K562 (cell line): ENCODE measurements at regions not wholly inside any gene's neighbourhood (a gene's known extent, or its start where the extent isn't known, plus 50 kb on each side); places are given as distances from the start of the nearest gene placed in this dataset.

Experiments used
- ATAC-seq: fragments of 200-7000 bp; cut with Tn5 transposase; 3 replicates; pipeline ENCODE4 v1.9.1; 2020; ENCODE audit warnings: moderate library complexity
- BruUV-seq: library from RNA; stranded (reverse); fragments of 400-500 nt; replicated peaks from 2 replicates; lab custom pipeline; 2021; lab: Mats Ljungman, UMichigan
- CTCF ChIA-PET: fragments of 300-600 bp; formaldehyde crosslinking; extraction: SDS; loops from one replicate; lab custom pipeline; 2021; ENCODE audit warnings: low intra/inter-chr PET ratio; lab: Yijun Ruan, JAX
- POLR2A ChIA-PET: fragments of 300-600, 350-650 bp; sonication (Branson Sonifier 250); formaldehyde crosslinking; extraction: SDS; loops from one replicate; lab custom pipeline; 2021; ENCODE audit warnings: antibody characterized with exemption, inconsistent platforms; lab: Yijun Ruan, JAX
- DNase-seq, 4 experiments: peaks; one replicate each; pipeline versions ENCODE4 v3.0.0 to v3.0.0-alpha.2; 2011 to 2018; ENCODE audit warnings: low spot score in 3 of 4, mixed read lengths in 3 of 4; ENCODE audit errors: extremely low read depth in 1 of 4
- FAIRE-seq: peaks from 2 replicates; lab custom pipeline; 2011; peaks lifted over from hg19 to GRCh38; lab: Jason Lieb, UNC
- H2AFZ ChIP-seq: 2 replicates; pipeline ENCODE4 v1.6.0; 2011; ENCODE audit warnings: low read depth, low read length, control low read depth, inconsistent platforms
- H3K27ac ChIP-seq: fragments of 200-600 bp; 3 replicates; pipeline ENCODE4 v1.8.0; 2011; ENCODE audit warnings: low read depth, mild to moderate bottlenecking, control low read depth, inconsistent platforms, low read length, moderate library complexity, mixed read lengths; ENCODE audit errors: extremely low read depth
- H3K27me3 ChIP-seq, 2 experiments: fragments of 300-600 bp in 1 of 2; 2 replicates in 1 of 2; 3 replicates in 1 of 2; pipeline versions ENCODE4 v1.6.0 to v1.8.0; 2011; ENCODE audit warnings: inconsistent platforms in 2 of 2, low read length in 2 of 2, mild to moderate bottlenecking in 1 of 2, mixed read lengths in 1 of 2, moderate library complexity in 1 of 2; ENCODE audit not compliant: control insufficient read depth in 2 of 2, insufficient read depth in 2 of 2
- H3K36me3 ChIP-seq: fragments of 300-600 bp; 3 replicates; pipeline ENCODE4 v1.8.0; 2011; ENCODE audit warnings: mild to moderate bottlenecking, low read length, inconsistent platforms; ENCODE audit not compliant: control insufficient read depth, insufficient read depth
- H3K4me1 ChIP-seq, 2 experiments: fragments of 200-600 bp in 1 of 2; replicated peaks in 1 of 2; 2 replicates in 1 of 2; 3 replicates in 1 of 2; pipeline versions ENCODE4 v1.5.1 to v1.8.0; 2011; ENCODE audit warnings: inconsistent platforms in 2 of 2, low read length in 2 of 2, mild to moderate bottlenecking in 1 of 2, mixed read lengths in 1 of 2, moderate library complexity in 1 of 2; ENCODE audit not compliant: control insufficient read depth in 2 of 2, insufficient read depth in 2 of 2
- H3K4me2 ChIP-seq: 2 replicates; pipeline ENCODE4 v1.6.1; 2011; ENCODE audit warnings: low read length, control low read depth, inconsistent platforms, mixed read lengths; ENCODE audit not compliant: insufficient read depth
- H3K4me3 ChIP-seq: fragments of 200-600 bp; sonication (generic), shearing (Covaris generic); 2 replicates; pipeline ENCODE4 v1.5.1; 2016; ENCODE audit warnings: control low read depth, inconsistent platforms
- H3K79me2 ChIP-seq: fragments of 200-600 bp; 3 replicates; pipeline ENCODE4 v1.8.0; 2011; ENCODE audit warnings: low read length, inconsistent platforms; ENCODE audit not compliant: control insufficient read depth, insufficient read depth
- H3K9ac ChIP-seq, 2 experiments: 2 replicates each; pipeline versions ENCODE4 v1.6.0 to v1.6.1; 2011; ENCODE audit warnings: low read depth in 2 of 2, low read length in 2 of 2, control low read depth in 1 of 2, inconsistent platforms in 1 of 2, mild to moderate bottlenecking in 1 of 2, mixed read lengths in 1 of 2; ENCODE audit not compliant: insufficient read depth in 1 of 2
- H3K9me1 ChIP-seq: one replicate; pipeline ENCODE4 v1.6.0; 2011; ENCODE audit warnings: inconsistent platforms, mild to moderate bottlenecking, low read length, moderate library complexity; ENCODE audit not compliant: control insufficient read depth, insufficient read depth
- H3K9me3 ChIP-seq: replicated peaks from 2 replicates; pipeline ENCODE4 v1.5.1; 2011; ENCODE audit warnings: low read depth, low read length, inconsistent platforms; ENCODE audit not compliant: control insufficient read depth, insufficient read depth
- H4K20me1 ChIP-seq: replicated peaks from 2 replicates; pipeline ENCODE4 v1.6.1; 2011; ENCODE audit warnings: low read length, inconsistent platforms, mixed read lengths; ENCODE audit not compliant: control insufficient read depth, insufficient read depth
- ATF7 ChIP-seq: fragments of 450-650 bp; IDR thresholded peaks from 2 replicates; pipeline ENCODE4 v1.7.1; 2014; ENCODE audit warnings: mild to moderate bottlenecking, moderate library complexity
- ESRRB ChIP-seq: fragments of 250-450 bp; sonication (Bioruptor Pico); IDR thresholded peaks from 2 replicates; pipeline ENCODE4 v1.5.0; 2020; ENCODE audit warnings: mild to moderate bottlenecking, moderate library complexity, borderline replicate concordance
- FUS ChIP-seq: fragments of 200-400 bp; formaldehyde crosslinking; optimal IDR thresholded peaks from 2 replicates; pipeline ENCODE3; 2017; ENCODE audit warnings: low read depth, low read length
- SREBF1 ChIP-seq: fragments of 150-350 bp; IDR thresholded peaks from 2 replicates; pipeline ENCODE4 v1.6.1; 2014; ENCODE audit warnings: antibody characterized with exemption, low read depth, low read length, borderline replicate concordance
- TCFL5 ChIP-seq: fragments of 250-450 bp; sonication (Bioruptor Pico); conservative IDR thresholded peaks from 2 replicates; pipeline ENCODE4 v1.6.1; 2021; ENCODE audit warnings: mild to moderate bottlenecking, moderate library complexity, matching md5 sums
- ZNF644 ChIP-seq: fragments of 200-800 bp; sonication (Bioruptor generic); IDR thresholded peaks from 2 replicates; pipeline ENCODE4 v1.6.1; 2016; ENCODE audit warnings: low read depth, missing genetic modification characterization, missing compliant biosample characterization
- ZNF75A ChIP-seq: fragments of 450-650 bp; formaldehyde crosslinking; IDR thresholded peaks from 2 replicates; pipeline ENCODE4 v1.4.0; 2020; ENCODE audit warnings: mild to moderate bottlenecking
- ZNF764 ChIP-seq: fragments of 250-450 bp; sonication (Bioruptor Pico); IDR thresholded peaks from 2 replicates; pipeline ENCODE4 v1.4.0; 2020; ENCODE audit warnings: low read depth, mild to moderate bottlenecking, moderate library complexity
- WGBS: fragments of 100-300 bp; shearing (Covaris generic); methylation state at CpG from one replicate; pipeline ENCODE4 v1.1.6; 2016; ENCODE audit warnings: low coverage, mixed read lengths; ENCODE audit not compliant: insufficient coverage; ENCODE audit errors: missing lambda C conversion rate; 5-methylcytosine and 5-hydroxymethylcytosine counted together
- in situ Hi-C: fragments of 300-500 bp; cut with MboI; formaldehyde crosslinking; loops from 4 replicates; pipeline ENCODE4 v1.15.0; 2018; ENCODE audit warnings: inconsistent platforms, mixed read lengths
- intact Hi-C: fragments of 100-400 bp; cut with micrococcal nuclease; formaldehyde crosslinking; loops from 2 replicates; pipeline ENCODE4 v1.14.2; 2022
- TF ChIP-seq, protein P1 (sequence below): fragments of 450-650 bp; IDR thresholded peaks from 2 replicates; pipeline ENCODE4 v1.6.1; 2016; ENCODE audit warnings: low read depth, mild to moderate bottlenecking, moderate library complexity
- TF ChIP-seq, protein P2 (sequence below), 2 experiments: IDR thresholded peaks; 2 replicates each; pipeline ENCODE4 v1.6.1; 2011; ENCODE audit warnings: borderline replicate concordance in 1 of 2, control low read depth in 1 of 2, low read depth in 1 of 2, low read length in 1 of 2, mild to moderate bottlenecking in 1 of 2, mixed read lengths in 1 of 2, moderate library complexity in 1 of 2; ENCODE audit not compliant: insufficient read depth in 1 of 2, insufficient read length in 1 of 2, poor library complexity in 1 of 2, severe bottlenecking in 1 of 2; ENCODE audit errors: extremely low read depth in 1 of 2
- TF ChIP-seq, protein P3 (sequence below): fragments of 450-650 bp; IDR thresholded peaks from 2 replicates; pipeline ENCODE4 v1.6.1; 2016; ENCODE audit warnings: mild to moderate bottlenecking
- TF ChIP-seq, protein P4 (sequence below): fragments of 250-450 bp; sonication (Bioruptor Pico); IDR thresholded peaks from 2 replicates; pipeline ENCODE4 v1.4.0; 2020; ENCODE audit warnings: borderline replicate concordance
- TF ChIP-seq, protein P5 (sequence below): fragments of 450-650 bp; conservative IDR thresholded peaks from 2 replicates; pipeline ENCODE4 v1.6.1; 2016; ENCODE audit warnings: missing genetic modification characterization, low read depth, mild to moderate bottlenecking, control low read depth, missing compliant biosample characterization
- TF ChIP-seq, protein P6 (sequence below): fragments of 450-650 bp; formaldehyde crosslinking; conservative IDR thresholded peaks from 2 replicates; pipeline ENCODE4 v1.4.0; 2022; ENCODE audit warnings: mild to moderate bottlenecking, missing genetic modification characterization

DNA sequence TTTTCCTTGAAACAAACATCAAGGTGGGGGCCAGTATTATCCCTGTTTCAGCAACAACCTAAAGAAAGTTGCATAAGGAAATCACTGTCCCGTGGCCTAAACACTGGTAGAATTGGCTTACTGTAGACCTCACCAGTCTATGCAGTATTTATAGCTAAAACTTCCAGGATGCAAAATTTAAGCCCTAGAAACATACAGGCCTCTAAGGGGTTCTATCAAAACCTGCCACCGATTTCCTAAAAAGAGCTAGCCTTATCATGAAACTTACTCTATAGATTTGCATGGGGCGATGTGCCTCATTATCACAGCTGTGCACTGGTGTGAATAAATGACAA, 84.3 kb upstream of the FOXQ1 start:
- no peaks in the 10 kb centered on the region for H3K79me2 ChIP-seq
- H3K4me2 ChIP-seq, result no peak overlapping the region
- ATAC-seq (no peak), DNase-seq (no peak), FAIRE-seq (no peak)
- H3K4me1 ChIP-seq, result no peaks in the 10 kb centered on the region
- WGBS, result 0% methylated on average over 3 of the region's 3 CpGs
- no peak overlapping the region for H3K9ac ChIP-seq
- H3K36me3 ChIP-seq, result no peaks in the 10 kb centered on the region
- H2AFZ ChIP-seq, result no peak overlapping the region
- ChIA-PET CTCF (no interaction called here), POLR2A (no interaction called here)
- H4K20me1 ChIP-seq, result 0 out of 2 replicates have a peak, but pooled peaks cover 3% of the 10 kb centered on the region
- no peaks in the 10 kb centered on the region for H3K9me1 ChIP-seq
- H3K4me3 ChIP-seq, result no peak overlapping the region
- H3K27ac ChIP-seq, result no peak overlapping the region
- no peaks in the 10 kb centered on the region for H3K9me3 ChIP-seq
- H3K27me3 ChIP-seq, result peaks cover 15 to 47% of the 10 kb centered on the region in 2 experiments; a peak in 4 of 5 replicates
- in situ Hi-C loops, result no loop called here
- intact Hi-C loops, result no loop called here
- BruUV-seq, result no TSS peak
- TF ChIP-seq, protein P1, sequence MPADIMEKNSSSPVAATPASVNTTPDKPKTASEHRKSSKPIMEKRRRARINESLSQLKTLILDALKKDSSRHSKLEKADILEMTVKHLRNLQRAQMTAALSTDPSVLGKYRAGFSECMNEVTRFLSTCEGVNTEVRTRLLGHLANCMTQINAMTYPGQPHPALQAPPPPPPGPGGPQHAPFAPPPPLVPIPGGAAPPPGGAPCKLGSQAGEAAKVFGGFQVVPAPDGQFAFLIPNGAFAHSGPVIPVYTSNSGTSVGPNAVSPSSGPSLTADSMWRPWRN, result no peak
- TF ChIP-seq ZNF644 (no peak), SREBF1 (no peak), ESRRB (CRISPR knock-in tag) (no peak), ZNF764 (no peak), ZNF75A (CRISPR knock-in tag) (no peak), FUS (no peak), ATF7 (no peak), TCFL5 (CRISPR knock-in tag) (no peak)
- TF ChIP-seq, protein P2, sequence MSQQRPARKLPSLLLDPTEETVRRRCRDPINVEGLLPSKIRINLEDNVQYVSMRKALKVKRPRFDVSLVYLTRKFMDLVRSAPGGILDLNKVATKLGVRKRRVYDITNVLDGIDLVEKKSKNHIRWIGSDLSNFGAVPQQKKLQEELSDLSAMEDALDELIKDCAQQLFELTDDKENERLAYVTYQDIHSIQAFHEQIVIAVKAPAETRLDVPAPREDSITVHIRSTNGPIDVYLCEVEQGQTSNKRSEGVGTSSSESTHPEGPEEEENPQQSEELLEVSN (IDR thresholded peaks at IDR 0.05; ENCODE audit: borderline replicate concordance in 1 of 2, extremely low read depth in 1 of 2, insufficient read depth in 1 of 2, insufficient read length in 1 of 2, low read depth in 1 of 2, low read length in 1 of 2, poor library complexity in 1 of 2, severe bottlenecking in 1 of 2), result no peak
- TF ChIP-seq, protein P3, sequence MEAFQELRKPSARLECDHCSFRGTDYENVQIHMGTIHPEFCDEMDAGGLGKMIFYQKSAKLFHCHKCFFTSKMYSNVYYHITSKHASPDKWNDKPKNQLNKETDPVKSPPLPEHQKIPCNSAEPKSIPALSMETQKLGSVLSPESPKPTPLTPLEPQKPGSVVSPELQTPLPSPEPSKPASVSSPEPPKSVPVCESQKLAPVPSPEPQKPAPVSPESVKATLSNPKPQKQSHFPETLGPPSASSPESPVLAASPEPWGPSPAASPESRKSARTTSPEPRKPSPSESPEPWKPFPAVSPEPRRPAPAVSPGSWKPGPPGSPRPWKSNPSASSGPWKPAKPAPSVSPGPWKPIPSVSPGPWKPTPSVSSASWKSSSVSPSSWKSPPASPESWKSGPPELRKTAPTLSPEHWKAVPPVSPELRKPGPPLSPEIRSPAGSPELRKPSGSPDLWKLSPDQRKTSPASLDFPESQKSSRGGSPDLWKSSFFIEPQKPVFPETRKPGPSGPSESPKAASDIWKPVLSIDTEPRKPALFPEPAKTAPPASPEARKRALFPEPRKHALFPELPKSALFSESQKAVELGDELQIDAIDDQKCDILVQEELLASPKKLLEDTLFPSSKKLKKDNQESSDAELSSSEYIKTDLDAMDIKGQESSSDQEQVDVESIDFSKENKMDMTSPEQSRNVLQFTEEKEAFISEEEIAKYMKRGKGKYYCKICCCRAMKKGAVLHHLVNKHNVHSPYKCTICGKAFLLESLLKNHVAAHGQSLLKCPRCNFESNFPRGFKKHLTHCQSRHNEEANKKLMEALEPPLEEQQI, result no peak
- TF ChIP-seq, protein P4, sequence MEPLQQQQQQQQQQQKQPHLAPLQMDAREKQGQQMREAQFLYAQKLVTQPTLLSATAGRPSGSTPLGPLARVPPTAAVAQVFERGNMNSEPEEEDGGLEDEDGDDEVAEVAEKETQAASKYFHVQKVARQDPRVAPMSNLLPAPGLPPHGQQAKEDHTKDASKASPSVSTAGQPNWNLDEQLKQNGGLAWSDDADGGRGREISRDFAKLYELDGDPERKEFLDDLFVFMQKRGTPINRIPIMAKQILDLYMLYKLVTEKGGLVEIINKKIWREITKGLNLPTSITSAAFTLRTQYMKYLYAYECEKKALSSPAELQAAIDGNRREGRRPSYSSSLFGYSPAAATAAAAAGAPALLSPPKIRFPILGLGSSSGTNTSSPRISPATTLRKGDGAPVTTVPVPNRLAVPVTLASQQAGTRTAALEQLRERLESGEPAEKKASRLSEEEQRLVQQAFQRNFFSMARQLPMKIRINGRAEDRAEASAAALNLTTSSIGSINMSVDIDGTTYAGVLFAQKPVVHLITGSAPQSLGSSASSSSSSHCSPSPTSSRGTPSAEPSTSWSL (CRISPR knock-in tag), result no peak
- TF ChIP-seq, protein P5, sequence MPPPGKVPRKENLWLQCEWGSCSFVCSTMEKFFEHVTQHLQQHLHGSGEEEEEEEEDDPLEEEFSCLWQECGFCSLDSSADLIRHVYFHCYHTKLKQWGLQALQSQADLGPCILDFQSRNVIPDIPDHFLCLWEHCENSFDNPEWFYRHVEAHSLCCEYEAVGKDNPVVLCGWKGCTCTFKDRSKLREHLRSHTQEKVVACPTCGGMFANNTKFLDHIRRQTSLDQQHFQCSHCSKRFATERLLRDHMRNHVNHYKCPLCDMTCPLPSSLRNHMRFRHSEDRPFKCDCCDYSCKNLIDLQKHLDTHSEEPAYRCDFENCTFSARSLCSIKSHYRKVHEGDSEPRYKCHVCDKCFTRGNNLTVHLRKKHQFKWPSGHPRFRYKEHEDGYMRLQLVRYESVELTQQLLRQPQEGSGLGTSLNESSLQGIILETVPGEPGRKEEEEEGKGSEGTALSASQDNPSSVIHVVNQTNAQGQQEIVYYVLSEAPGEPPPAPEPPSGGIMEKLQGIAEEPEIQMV (tag), result no peak
- TF ChIP-seq, protein P6, sequence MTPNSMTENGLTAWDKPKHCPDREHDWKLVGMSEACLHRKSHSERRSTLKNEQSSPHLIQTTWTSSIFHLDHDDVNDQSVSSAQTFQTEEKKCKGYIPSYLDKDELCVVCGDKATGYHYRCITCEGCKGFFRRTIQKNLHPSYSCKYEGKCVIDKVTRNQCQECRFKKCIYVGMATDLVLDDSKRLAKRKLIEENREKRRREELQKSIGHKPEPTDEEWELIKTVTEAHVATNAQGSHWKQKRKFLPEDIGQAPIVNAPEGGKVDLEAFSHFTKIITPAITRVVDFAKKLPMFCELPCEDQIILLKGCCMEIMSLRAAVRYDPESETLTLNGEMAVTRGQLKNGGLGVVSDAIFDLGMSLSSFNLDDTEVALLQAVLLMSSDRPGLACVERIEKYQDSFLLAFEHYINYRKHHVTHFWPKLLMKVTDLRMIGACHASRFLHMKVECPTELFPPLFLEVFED, result no peak
